Hepatocyte (in vitro differentiated cells): ENCODE measurements at regions not wholly inside any gene's neighbourhood (a gene's known extent, or its start where the extent isn't known, plus 50 kb on each side); places are given as distances from the start of the nearest gene placed in this dataset.

ENCODE experiments used
- CTCF ChIP-seq: fragments of 200-600 bp; sonication (generic); IDR thresholded peaks from 2 replicates; pipeline ENCODE4 v1.5.1; 2016; ENCODE audit warnings: antibody characterized with exemption, mild to moderate bottlenecking; ENCODE audit not compliant: poor library complexity
- EZH2 ChIP-seq: fragments of 200-600 bp; sonication (generic); IDR thresholded peaks from 2 replicates; pipeline ENCODE4 v1.6.1; 2016; ENCODE audit warnings: antibody characterized with exemption, mild to moderate bottlenecking, borderline replicate concordance

DNA sequence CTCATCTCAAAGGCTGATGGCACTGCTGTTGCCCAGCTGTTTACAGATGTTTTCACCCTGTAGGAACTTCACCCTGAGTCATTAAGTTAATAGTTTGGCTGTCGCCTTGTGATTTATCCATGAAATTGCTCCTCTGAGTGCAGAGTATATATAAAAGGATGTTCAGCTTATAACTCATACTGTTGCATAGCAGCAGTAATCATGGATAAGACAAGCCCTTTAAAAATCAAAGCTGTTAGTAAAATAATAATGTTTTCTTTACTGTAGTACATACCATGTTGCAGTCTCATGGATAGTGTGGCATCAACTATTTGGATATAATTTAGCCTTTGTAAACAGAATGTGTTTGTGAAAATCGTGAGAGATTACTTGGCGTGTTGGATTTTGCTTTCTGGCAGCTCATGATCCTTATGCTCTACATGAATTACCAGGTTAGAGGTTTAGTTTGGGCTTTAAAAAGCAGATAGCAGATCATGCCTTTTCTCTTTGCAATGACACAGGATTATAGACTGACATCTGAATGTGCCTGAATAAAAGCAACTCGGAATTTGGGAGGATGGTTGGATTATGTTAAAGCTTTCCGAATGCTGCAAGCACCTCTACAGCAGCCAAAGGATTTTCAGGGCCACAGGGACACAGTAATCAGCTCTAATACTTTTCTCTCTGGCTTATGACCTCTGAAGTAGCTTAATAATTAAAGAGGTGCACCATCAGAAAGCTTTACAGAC is 279.7 kb upstream of the ATP2B1 start:
- TF ChIP-seq CTCF, result no peak
- no peak for TF ChIP-seq EZH2
